K562 (cell line): ENCODE measurements at regions not wholly inside any gene's neighbourhood (a gene's known extent, or its start where the extent isn't known, plus 50 kb on each side); places are given as distances from the start of the nearest gene placed in this dataset.

Experiments used
- ATAC-seq: fragments of 200-7000 bp; cut with Tn5 transposase; 3 replicates; pipeline ENCODE4 v1.9.1; 2020; ENCODE audit warnings: moderate library complexity
- BruUV-seq: library from RNA; stranded (reverse); fragments of 400-500 nt; replicated peaks from 2 replicates; lab custom pipeline; 2021; lab: Mats Ljungman, UMichigan
- CTCF ChIA-PET: fragments of 300-600 bp; formaldehyde crosslinking; extraction: SDS; loops from one replicate; lab custom pipeline; 2021; ENCODE audit warnings: low intra/inter-chr PET ratio; lab: Yijun Ruan, JAX
- POLR2A ChIA-PET: fragments of 300-600, 350-650 bp; sonication (Branson Sonifier 250); formaldehyde crosslinking; extraction: SDS; loops from one replicate; lab custom pipeline; 2021; ENCODE audit warnings: antibody characterized with exemption, inconsistent platforms; lab: Yijun Ruan, JAX
- DNase-seq, 4 experiments: peaks; one replicate each; pipeline versions ENCODE4 v3.0.0 to v3.0.0-alpha.2; 2011 to 2018; ENCODE audit warnings: low spot score in 3 of 4, mixed read lengths in 3 of 4; ENCODE audit errors: extremely low read depth in 1 of 4
- FAIRE-seq: peaks from 2 replicates; lab custom pipeline; 2011; peaks lifted over from hg19 to GRCh38; lab: Jason Lieb, UNC
- H2AFZ ChIP-seq: 2 replicates; pipeline ENCODE4 v1.6.0; 2011; ENCODE audit warnings: low read depth, low read length, control low read depth, inconsistent platforms
- H3K27ac ChIP-seq: fragments of 200-600 bp; 3 replicates; pipeline ENCODE4 v1.8.0; 2011; ENCODE audit warnings: low read depth, mild to moderate bottlenecking, control low read depth, inconsistent platforms, low read length, moderate library complexity, mixed read lengths; ENCODE audit errors: extremely low read depth
- H3K27me3 ChIP-seq, 2 experiments: fragments of 300-600 bp in 1 of 2; 2 replicates in 1 of 2; 3 replicates in 1 of 2; pipeline versions ENCODE4 v1.6.0 to v1.8.0; 2011; ENCODE audit warnings: inconsistent platforms in 2 of 2, low read length in 2 of 2, mild to moderate bottlenecking in 1 of 2, mixed read lengths in 1 of 2, moderate library complexity in 1 of 2; ENCODE audit not compliant: control insufficient read depth in 2 of 2, insufficient read depth in 2 of 2
- H3K36me3 ChIP-seq: fragments of 300-600 bp; 3 replicates; pipeline ENCODE4 v1.8.0; 2011; ENCODE audit warnings: mild to moderate bottlenecking, low read length, inconsistent platforms; ENCODE audit not compliant: control insufficient read depth, insufficient read depth
- H3K4me1 ChIP-seq, 2 experiments: fragments of 200-600 bp in 1 of 2; replicated peaks in 1 of 2; 2 replicates in 1 of 2; 3 replicates in 1 of 2; pipeline versions ENCODE4 v1.5.1 to v1.8.0; 2011; ENCODE audit warnings: inconsistent platforms in 2 of 2, low read length in 2 of 2, mild to moderate bottlenecking in 1 of 2, mixed read lengths in 1 of 2, moderate library complexity in 1 of 2; ENCODE audit not compliant: control insufficient read depth in 2 of 2, insufficient read depth in 2 of 2
- H3K4me2 ChIP-seq: 2 replicates; pipeline ENCODE4 v1.6.1; 2011; ENCODE audit warnings: low read length, control low read depth, inconsistent platforms, mixed read lengths; ENCODE audit not compliant: insufficient read depth
- H3K4me3 ChIP-seq: fragments of 200-600 bp; sonication (generic), shearing (Covaris generic); 2 replicates; pipeline ENCODE4 v1.5.1; 2016; ENCODE audit warnings: control low read depth, inconsistent platforms
- H3K79me2 ChIP-seq: fragments of 200-600 bp; 3 replicates; pipeline ENCODE4 v1.8.0; 2011; ENCODE audit warnings: low read length, inconsistent platforms; ENCODE audit not compliant: control insufficient read depth, insufficient read depth
- H3K9ac ChIP-seq, 2 experiments: 2 replicates each; pipeline versions ENCODE4 v1.6.0 to v1.6.1; 2011; ENCODE audit warnings: low read depth in 2 of 2, low read length in 2 of 2, control low read depth in 1 of 2, inconsistent platforms in 1 of 2, mild to moderate bottlenecking in 1 of 2, mixed read lengths in 1 of 2; ENCODE audit not compliant: insufficient read depth in 1 of 2
- H3K9me1 ChIP-seq: one replicate; pipeline ENCODE4 v1.6.0; 2011; ENCODE audit warnings: inconsistent platforms, mild to moderate bottlenecking, low read length, moderate library complexity; ENCODE audit not compliant: control insufficient read depth, insufficient read depth
- H3K9me3 ChIP-seq: replicated peaks from 2 replicates; pipeline ENCODE4 v1.5.1; 2011; ENCODE audit warnings: low read depth, low read length, inconsistent platforms; ENCODE audit not compliant: control insufficient read depth, insufficient read depth
- H4K20me1 ChIP-seq: replicated peaks from 2 replicates; pipeline ENCODE4 v1.6.1; 2011; ENCODE audit warnings: low read length, inconsistent platforms, mixed read lengths; ENCODE audit not compliant: control insufficient read depth, insufficient read depth
- ARHGAP35 ChIP-seq: fragments of 450-650 bp; IDR thresholded peaks from 2 replicates; pipeline ENCODE4 v1.6.1; 2018; ENCODE audit not compliant: partially characterized antibody
- BRF1 ChIP-seq: IDR thresholded peaks from 3 replicates; pipeline ENCODE4 v1.6.1; 2011; ENCODE audit warnings: borderline replicate concordance, mild to moderate bottlenecking; ENCODE audit not compliant: insufficient read length; ENCODE audit errors: extremely low read depth
- DPF2 ChIP-seq: fragments of 450-650 bp; IDR thresholded peaks from 2 replicates; pipeline ENCODE4 v1.6.1; 2016
- HDAC8 ChIP-seq: fragments of 450-650 bp; IDR thresholded peaks from 2 replicates; pipeline ENCODE4 v1.6.1; 2016; ENCODE audit warnings: mild to moderate bottlenecking, missing genetic modification characterization, moderate library complexity, missing compliant biosample characterization
- HIVEP1 ChIP-seq: fragments of 250-450 bp; sonication (Bioruptor Pico); IDR thresholded peaks from 2 replicates; pipeline ENCODE4 v1.4.0; 2020; ENCODE audit warnings: mild to moderate bottlenecking
- NCOA1 ChIP-seq: fragments of 450-650 bp; IDR thresholded peaks from 2 replicates; pipeline ENCODE4 v1.6.1; 2016; ENCODE audit warnings: low read depth
- PHTF2 ChIP-seq: fragments of 250-450 bp; sonication (Bioruptor Pico); IDR thresholded peaks from 2 replicates; pipeline ENCODE4 v1.5.0; 2021; ENCODE audit warnings: mild to moderate bottlenecking
- RAD51 ChIP-seq: fragments of 450-650 bp; IDR thresholded peaks from 2 replicates; pipeline ENCODE4 v1.7.1; 2016; ENCODE audit warnings: low read depth, mild to moderate bottlenecking, borderline replicate concordance
- ZNF445 ChIP-seq: fragments of 250-450 bp; sonication (Bioruptor Pico); IDR thresholded peaks from 2 replicates; pipeline ENCODE4 v1.4.0; 2020; ENCODE audit warnings: low read depth, mild to moderate bottlenecking, moderate library complexity
- ZNF589 ChIP-seq: fragments of 200-800 bp; sonication (Bioruptor generic); IDR thresholded peaks from 2 replicates; pipeline ENCODE4 v1.6.1; 2016; ENCODE audit warnings: low read depth, missing genetic modification characterization, missing compliant biosample characterization
- WGBS: fragments of 100-300 bp; shearing (Covaris generic); methylation state at CpG from one replicate; pipeline ENCODE4 v1.1.6; 2016; ENCODE audit warnings: low coverage, mixed read lengths; ENCODE audit not compliant: insufficient coverage; ENCODE audit errors: missing lambda C conversion rate; 5-methylcytosine and 5-hydroxymethylcytosine counted together
- in situ Hi-C: fragments of 300-500 bp; cut with MboI; formaldehyde crosslinking; loops from 4 replicates; pipeline ENCODE4 v1.15.0; 2018; ENCODE audit warnings: inconsistent platforms, mixed read lengths
- intact Hi-C: fragments of 100-400 bp; cut with micrococcal nuclease; formaldehyde crosslinking; loops from 2 replicates; pipeline ENCODE4 v1.14.2; 2022
- TF ChIP-seq, protein P1 (sequence below): sonication (generic); formaldehyde crosslinking; IDR thresholded peaks from 2 replicates; pipeline ENCODE4 v1.8.1; 2022; ENCODE audit warnings: missing genetic modification reagents

DNA sequence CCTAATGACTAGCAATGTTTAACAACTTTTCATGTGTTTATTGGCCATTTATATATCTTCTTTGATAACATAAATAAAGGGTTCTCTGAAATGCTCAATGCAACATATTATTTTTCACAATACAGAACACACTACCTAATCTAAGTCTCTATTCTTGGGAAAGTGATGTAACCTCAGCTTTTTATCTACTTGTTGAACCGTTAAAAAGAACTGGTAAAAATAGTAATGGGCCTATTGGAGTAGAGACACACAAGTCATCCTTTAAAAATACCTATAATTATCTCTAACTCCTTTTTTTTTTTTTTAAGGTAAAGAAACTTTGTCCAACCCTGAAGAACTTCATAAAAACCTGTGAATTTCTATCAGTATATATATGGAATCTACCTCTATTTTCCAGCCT is 1067.7 kb upstream of the CELF4 start:
- no peaks in the 10 kb centered on the region for H3K27me3 ChIP-seq
- H3K9me3 ChIP-seq: no peaks in the 10 kb centered on the region
- WGBS: 0% methylated on average over 1 of the region's 1 CpG
- H4K20me1 ChIP-seq: no peaks in the 10 kb centered on the region
- no peak overlapping the region for H3K9ac ChIP-seq
- H3K9me1 ChIP-seq: no peaks in the 10 kb centered on the region
- no peak overlapping the region for H3K4me2 ChIP-seq
- H2AFZ ChIP-seq: no peak overlapping the region
- H3K27ac ChIP-seq: no peak overlapping the region
- intact Hi-C loops (no loop called here), in situ Hi-C loops (no loop called here)
- TF ChIP-seq BRF1 (no peak), HIVEP1 (no peak), PHTF2 (no peak), HDAC8 (tag) (no peak), ZNF589 (CRISPR knock-in tag) (no peak), DPF2 (no peak), NCOA1 (no peak), ZNF445 (CRISPR knock-in tag) (no peak), RAD51 (no peak), ARHGAP35 (no peak)
- TF ChIP-seq, protein P1, sequence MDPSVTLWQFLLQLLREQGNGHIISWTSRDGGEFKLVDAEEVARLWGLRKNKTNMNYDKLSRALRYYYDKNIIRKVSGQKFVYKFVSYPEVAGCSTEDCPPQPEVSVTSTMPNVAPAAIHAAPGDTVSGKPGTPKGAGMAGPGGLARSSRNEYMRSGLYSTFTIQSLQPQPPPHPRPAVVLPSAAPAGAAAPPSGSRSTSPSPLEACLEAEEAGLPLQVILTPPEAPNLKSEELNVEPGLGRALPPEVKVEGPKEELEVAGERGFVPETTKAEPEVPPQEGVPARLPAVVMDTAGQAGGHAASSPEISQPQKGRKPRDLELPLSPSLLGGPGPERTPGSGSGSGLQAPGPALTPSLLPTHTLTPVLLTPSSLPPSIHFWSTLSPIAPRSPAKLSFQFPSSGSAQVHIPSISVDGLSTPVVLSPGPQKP (CRISPR knock-in tag): no peak
- no peak overlapping the region for H3K4me3 ChIP-seq
- FAIRE-seq (no peak), ATAC-seq (no peak), DNase-seq (no peak)
- no peaks in the 10 kb centered on the region for H3K79me2 ChIP-seq
- H3K4me1 ChIP-seq: no peaks in the 10 kb centered on the region
- ChIA-PET CTCF (no interaction called here), POLR2A (no interaction called here)
- no TSS peak for BruUV-seq
- H3K36me3 ChIP-seq: no peaks in the 10 kb centered on the region
